ENCODE measurements at regions not wholly inside any gene's neighbourhood (a gene's known extent, or its start where the extent isn't known, plus 50 kb on each side); places are given as distances from the start of the nearest gene placed in this dataset.

- no peak for DNase-seq
Measured at GRCh38 chr10:42952931-42953683, 123.8 kb upstream of the RET start.

- no peak for DNase-seq
Measured at GRCh38 chr10:42953684-42954674, 122.9 kb upstream of the RET start.

GRCh38 chr10:42954766-42955492 is 121.9 kb upstream of the RET start:
- DNase-seq: no peak

DNA sequence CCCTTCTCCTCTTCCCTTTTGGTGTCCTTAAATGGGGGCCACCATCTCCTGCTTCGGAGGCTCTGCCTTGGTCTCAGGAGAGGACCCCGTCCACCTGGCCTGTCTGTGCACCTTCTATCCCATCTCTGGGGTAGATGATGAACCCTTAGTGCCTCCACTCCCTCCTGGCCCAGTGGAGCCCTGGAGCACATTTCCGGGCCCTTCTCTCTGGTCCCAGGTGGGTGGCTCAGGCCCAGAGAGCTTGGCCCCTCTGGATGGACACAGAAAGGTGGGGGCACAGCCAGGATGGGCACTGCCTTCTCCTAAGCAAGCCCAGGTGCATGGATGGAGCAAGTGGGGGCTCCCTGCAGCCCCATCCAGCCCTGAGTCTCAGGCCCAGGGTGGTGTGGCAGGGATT is 121.4 kb upstream of the RET start:
- DNase-seq: no peak

GRCh38 chr10:42956045-42956444 is 120.8 kb upstream of the RET start:
- DNase-seq: no peak

- DNase-seq: no peak
Measured at GRCh38 chr10:42958142-42958868, 118.6 kb upstream of the RET start.

- DNase-seq: no peak
Measured at GRCh38 chr10:42959833-42960232, 117.0 kb upstream of the RET start.

DNA sequence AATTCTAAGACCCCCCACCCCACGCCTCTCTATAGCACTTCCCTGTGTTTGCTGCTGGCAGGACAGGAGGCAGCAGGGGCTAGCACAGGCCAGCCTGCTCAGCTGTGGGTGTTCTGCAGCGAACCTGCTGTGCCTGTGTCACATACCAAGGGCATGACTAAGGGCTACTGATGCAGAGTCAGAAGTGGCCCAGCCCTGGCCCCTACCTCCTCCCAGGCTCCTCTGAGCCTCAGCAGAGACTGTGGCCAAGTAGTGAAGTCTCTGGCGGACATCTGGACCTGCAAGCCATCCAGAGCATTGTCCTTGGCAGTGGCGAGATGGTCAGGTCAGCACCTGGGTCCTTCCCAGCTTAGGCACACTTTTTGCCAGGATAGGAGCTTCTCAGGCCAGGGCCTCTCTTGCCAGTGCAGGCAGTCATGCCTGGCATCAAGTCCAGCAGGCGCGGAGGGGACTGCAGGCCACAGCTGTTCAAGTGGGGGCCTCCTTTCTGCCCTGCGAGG is 116.3 kb upstream of the RET start:
- DNase-seq: no peak

- DNase-seq: no peak
Measured at GRCh38 chr10:42960991-42961795, 115.7 kb upstream of the RET start.

DNA sequence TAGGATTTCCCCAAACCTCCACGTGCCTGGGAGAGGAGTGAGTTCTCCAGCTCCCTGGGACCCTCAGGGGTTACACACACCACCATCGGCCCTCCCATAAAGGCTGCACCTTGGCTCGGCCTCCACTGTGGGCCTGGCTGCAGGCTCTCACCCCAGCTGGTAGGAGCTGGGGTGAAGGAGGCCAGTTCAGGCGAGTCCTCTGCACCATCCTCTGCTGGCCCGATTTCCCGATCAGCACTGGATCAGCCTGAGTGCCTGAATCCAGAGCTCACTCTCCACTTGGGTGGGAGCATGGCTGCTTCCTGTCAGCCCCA is 115.1 kb upstream of the RET start:
- no peak for DNase-seq

GRCh38 chr10:42962110-42962901 is 114.6 kb upstream of the RET start:
- no peak for DNase-seq

DNA sequence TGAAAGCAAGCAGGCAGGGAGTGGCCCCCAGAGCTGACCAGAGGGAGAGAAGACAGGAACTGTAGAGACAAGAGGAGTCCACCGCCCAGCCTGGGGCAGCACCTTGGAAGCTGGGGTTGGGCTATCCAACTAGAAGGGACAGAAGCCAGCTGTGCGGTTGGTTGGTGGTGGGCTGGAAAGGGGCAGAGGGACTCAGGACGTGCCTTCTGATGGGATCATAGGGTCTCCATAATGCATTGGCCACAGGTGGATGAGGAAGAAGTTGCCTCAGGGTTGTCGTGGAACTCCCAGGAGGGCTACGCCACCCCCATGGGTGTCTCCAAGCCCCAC is 114.0 kb upstream of the RET start:
- no peak for DNase-seq

GRCh38 chr10:42963312-42963711 is 113.6 kb upstream of the RET start:
- no peak for DNase-seq

- no peak for DNase-seq
Measured at GRCh38 chr10:42969147-42969546, 107.7 kb upstream of the RET start.

DNA sequence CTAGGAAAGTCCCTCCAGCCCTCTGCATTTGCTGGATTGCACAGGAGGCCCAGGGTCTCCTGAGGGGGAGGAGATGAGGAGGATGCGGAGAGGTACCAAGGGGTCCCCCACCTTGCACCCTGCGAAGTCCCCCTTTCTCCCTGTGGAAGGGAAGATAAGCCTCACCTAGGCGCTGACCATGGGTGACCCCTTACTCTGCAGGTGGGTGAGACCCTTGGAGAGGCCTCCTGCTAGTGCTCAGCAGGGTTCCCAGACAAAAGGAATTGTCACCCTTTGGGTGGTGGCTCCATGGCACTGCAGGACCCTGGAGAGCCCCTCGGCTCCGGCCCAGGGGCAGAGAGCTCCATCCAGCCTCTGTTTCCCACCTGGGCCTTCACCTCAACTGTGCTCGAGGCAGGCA is 107.0 kb upstream of the RET start:
- no peak for DNase-seq

DNA sequence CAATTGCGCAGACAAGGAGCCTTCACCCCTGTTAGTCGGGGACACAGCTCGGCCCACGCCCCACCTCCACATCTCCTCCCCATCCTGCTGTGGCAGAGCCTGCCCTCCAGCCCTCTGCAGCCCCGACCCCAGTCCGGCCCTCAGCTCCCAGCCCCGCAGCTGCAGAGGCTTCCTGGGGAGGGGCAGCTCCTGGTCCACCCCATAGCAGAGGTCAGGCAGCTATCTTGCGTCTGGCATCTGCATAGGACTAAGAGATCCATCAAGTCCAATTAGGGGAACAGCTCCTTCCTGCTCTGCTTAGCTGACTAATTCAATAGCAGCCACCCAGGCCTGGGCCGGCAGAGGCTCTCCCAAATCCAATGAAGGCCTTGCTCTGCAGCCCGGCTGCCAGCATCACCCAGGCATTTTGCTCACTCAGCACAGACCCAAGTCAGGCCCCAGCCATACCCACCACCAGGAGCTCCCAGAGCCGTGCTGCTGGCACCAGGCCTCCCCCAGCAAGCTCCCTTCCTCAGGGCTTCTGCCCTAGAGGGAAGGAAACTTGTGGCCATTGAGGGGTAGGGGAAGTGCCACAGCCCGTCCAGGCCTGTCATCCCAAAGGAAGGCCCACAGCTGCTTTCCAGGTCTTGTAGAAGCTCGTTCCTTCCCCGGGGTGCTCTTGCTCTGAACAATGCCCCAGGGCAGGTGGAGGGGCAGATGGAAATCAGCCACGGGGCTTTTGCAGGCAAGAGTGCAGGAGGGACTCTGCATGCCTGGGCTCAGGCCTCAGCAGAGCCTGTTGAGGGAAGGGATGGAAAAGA is 106.2 kb upstream of the RET start:
- DNase-seq: no peak

GRCh38 chr10:42971251-42971599 is 105.6 kb upstream of the RET start:
- DNase-seq: no peak

DNA sequence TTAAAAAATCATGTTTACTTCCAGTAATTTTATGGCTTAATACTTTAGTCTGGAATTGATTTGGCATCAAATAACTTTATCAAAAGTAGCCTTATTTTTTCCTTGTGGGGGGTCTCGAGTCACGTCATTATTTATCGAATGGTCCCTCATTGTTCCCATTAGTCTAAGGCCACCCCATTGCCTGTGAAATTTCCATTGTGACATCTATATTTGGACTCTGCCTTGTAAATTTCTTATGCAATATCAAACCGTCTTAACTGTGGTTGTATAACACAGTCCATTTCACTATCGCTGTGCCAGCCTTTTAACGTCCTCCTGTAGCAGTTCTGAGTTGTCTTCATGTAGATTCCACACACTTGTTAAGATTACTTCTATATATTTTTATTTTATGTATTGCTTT is 103.9 kb upstream of the RET start:
- DNase-seq: no peak

- no peak for DNase-seq
Measured at GRCh38 chr10:42973411-42973810, 103.5 kb upstream of the RET start.

All from NCI-H2171 treated with DMSO at 0.1 percent for 48 hours (cell line).